HK-2 (cell line): ENCODE measurements at regions not wholly inside any gene's neighbourhood (a gene's known extent, or its start where the extent isn't known, plus 50 kb on each side); places are given as distances from the start of the nearest gene placed in this dataset.

Experiments used
- DNase-seq: peaks from one replicate; pipeline ENCODE4 v3.0.0-alpha.2; 2018; ENCODE audit not compliant: unreplicated experiment

- DNase-seq: no peak
Measured at GRCh38 chr10:3542185-3542611, 242.8 kb downstream of the KLF6 start.

GRCh38 chr10:3539696-3540383, 245.2 kb downstream of the KLF6 start:
- DNase-seq: no peak

GRCh38 chr10:3538656-3539531, 246.1 kb downstream of the KLF6 start:
- peak; percentile 46 for DNase-seq

GRCh38 chr10:3538291-3538655, 246.7 kb downstream of the KLF6 start:
- DNase-seq: no peak

- DNase-seq: no peak
Measured at GRCh38 chr10:3537518-3537917, 247.5 kb downstream of the KLF6 start.

- DNase-seq: no peak
Measured at GRCh38 chr10:3535001-3535400, 250.0 kb downstream of the KLF6 start.

- DNase-seq: no peak
Measured at GRCh38 chr10:3534433-3534832, 250.6 kb downstream of the KLF6 start.

- DNase-seq: no peak
Measured at GRCh38 chr10:3533296-3533695, 251.7 kb downstream of the KLF6 start.

GRCh38 chr10:3532644-3533043, 252.4 kb downstream of the KLF6 start:
- DNase-seq: peak; percentile 70

- DNase-seq: no peak
Measured at GRCh38 chr10:3531670-3532069, 253.3 kb downstream of the KLF6 start.

- DNase-seq: peak; percentile 27
Measured at GRCh38 chr10:3530783-3531645, 254.0 kb downstream of the KLF6 start.

GRCh38 chr10:3530346-3530745, 254.7 kb downstream of the KLF6 start:
- peak; percentile 52 for DNase-seq

GRCh38 chr10:3529691-3530090, 255.3 kb downstream of the KLF6 start:
- no peak for DNase-seq

GRCh38 chr10:3528823-3529403, 256.1 kb downstream of the KLF6 start:
- no peak for DNase-seq

- DNase-seq: no peak
Measured at GRCh38 chr10:3528271-3528670, 256.7 kb downstream of the KLF6 start.

- DNase-seq: no peak
Measured at GRCh38 chr10:3527869-3528268, 257.1 kb downstream of the KLF6 start.

- DNase-seq: no peak
Measured at GRCh38 chr10:3526727-3527501, 258.1 kb downstream of the KLF6 start.

GRCh38 chr10:3525832-3526449, 259.1 kb downstream of the KLF6 start:
- peak; percentile 54 for DNase-seq

- no peak for DNase-seq
Measured at GRCh38 chr10:3524086-3524960, 260.7 kb downstream of the KLF6 start.
